ENCODE measurements at regions not wholly inside any gene's neighbourhood (a gene's known extent, or its start where the extent isn't known, plus 50 kb on each side); places are given as distances from the start of the nearest gene placed in this dataset.
"Not testable (repeated sequence)": the region's sequence is repeated elsewhere in the genome, so short reads cannot be mapped to it uniquely, and the experiment has no call there.

GRCh38 chr6:92126088-92126487, 1293.3 kb downstream of the EPHA7 start:
- H3K9me3 ChIP-seq (replicated peaks): no peaks in the 10 kb centered on the region
- peak in 1 of 2 experiments; percentile 2 for DNase-seq

DNA sequence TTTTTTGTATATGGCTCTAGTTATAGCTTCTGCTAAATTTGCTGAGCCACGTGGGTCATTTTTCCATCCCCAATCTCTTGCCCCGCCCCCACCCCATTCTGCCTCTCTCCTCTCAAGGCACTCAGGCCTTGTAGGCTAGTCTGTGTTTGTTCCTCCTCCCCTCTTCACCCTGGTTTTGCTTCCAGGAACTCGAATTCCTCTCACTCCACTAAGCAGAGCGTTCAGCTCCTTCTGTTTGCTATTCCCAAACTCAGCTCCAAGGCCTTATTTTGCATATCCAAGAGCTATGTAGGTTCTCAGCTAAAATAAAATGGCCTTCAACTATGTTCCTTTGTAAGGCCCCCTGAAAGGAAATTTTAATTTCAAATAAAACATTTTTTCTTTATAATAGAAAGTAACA, 1293.7 kb downstream of the EPHA7 start:
- H3K27me3 ChIP-seq: no peaks in the 10 kb centered on the region

More at GRCh38 chr6:92126088-92126487, 1293.3 kb downstream of the EPHA7 start:
- Histone ChIP-seq H3K4me3 (no peak overlapping the region), H3K36me3 (no peaks in the 10 kb centered on the region), H3K27me3 (no peaks in the 10 kb centered on the region), H3K4me1 (peaks cover 10% of the 10 kb centered on the region), H3K27ac (no peak overlapping the region)

DNA sequence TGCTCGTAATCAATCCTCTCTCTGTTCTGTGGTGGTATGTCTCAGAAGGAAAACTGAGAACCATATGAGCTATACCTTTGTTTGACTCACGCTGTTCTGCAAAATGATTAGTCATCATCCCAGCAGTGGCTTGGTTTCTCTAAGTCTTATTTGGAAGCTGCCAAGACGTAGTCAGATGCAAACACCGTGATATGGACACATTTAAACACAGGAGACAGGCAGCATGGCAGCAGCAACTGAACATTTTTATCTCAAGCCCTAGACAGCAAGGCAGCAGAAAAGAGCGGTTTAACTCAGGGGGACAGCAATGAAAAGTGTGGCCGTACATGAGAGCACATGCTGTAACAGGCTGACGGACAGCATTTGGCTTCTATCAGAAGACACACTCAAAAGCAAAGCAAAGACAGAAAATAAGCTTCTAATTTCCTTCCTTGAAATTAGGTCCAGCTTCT, 1295.1 kb downstream of the EPHA7 start:
- Histone ChIP-seq H3K4me3 (no peak overlapping the region; the same call in 1 of the 2 replicates), H3K4me1 (peaks cover 10% of the 10 kb centered on the region), H3K36me3 (no peaks in the 10 kb centered on the region), H3K27me3 (no peaks in the 10 kb centered on the region), H3K9me3 (replicated peaks) (no peaks in the 10 kb centered on the region), H3K27ac (peak overlapping the region; percentile 49)
- DNase-seq: peak; percentile 22 to 67

More for the DNA sequence above, 1293.7 kb downstream of the EPHA7 start:
- Histone ChIP-seq H3K4me1 (peaks cover 10% of the 10 kb centered on the region), H3K9me3 (replicated peaks) (no peaks in the 10 kb centered on the region), H3K4me3 (no peak overlapping the region), H3K36me3 (no peaks in the 10 kb centered on the region), H3K27ac (no peak overlapping the region)
- DNase-seq: no peak

- no peak overlapping the region for H3K4me3 ChIP-seq
- no peaks in the 10 kb centered on the region for H3K36me3 ChIP-seq
- no peaks in the 10 kb centered on the region for H3K9me3 ChIP-seq (replicated peaks)
- H3K27me3 ChIP-seq: no peaks in the 10 kb centered on the region
- H3K4me1 ChIP-seq: peaks cover 10% of the 10 kb centered on the region
- DNase-seq: peak in 1 of 2 experiments; percentile 51
- no peak overlapping the region for H3K27ac ChIP-seq
Measured at GRCh38 chr6:92122746-92123145, 1296.6 kb downstream of the EPHA7 start.

DNA sequence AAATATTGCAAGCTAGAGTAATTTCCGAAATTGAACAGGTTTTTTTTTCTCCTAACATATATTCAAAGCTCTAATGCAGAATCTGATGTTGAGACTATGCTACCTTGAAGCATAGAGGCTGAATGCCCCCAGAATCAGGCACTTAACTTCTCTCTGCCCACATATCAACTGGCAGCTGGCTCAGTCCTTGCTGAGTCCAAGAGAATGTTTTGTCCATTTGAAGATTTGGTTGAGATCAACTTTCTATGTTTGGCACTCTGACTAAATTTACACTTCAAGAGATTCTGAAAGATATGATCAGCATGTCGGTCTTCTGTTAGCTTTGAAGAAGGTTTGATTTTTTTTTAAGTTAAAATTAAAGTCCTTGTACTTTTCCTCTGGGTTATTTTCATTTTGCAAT, 1298.1 kb downstream of the EPHA7 start:
- Histone ChIP-seq H3K4me3 (no peak overlapping the region), H3K36me3 (no peaks in the 10 kb centered on the region), H3K9me3 (replicated peaks) (no peaks in the 10 kb centered on the region; the same call in 1 of the 2 replicates), H3K27ac (no peak overlapping the region), H3K4me1 (peaks cover 10% of the 10 kb centered on the region), H3K27me3 (no peaks in the 10 kb centered on the region)
- no peak for DNase-seq

DNA sequence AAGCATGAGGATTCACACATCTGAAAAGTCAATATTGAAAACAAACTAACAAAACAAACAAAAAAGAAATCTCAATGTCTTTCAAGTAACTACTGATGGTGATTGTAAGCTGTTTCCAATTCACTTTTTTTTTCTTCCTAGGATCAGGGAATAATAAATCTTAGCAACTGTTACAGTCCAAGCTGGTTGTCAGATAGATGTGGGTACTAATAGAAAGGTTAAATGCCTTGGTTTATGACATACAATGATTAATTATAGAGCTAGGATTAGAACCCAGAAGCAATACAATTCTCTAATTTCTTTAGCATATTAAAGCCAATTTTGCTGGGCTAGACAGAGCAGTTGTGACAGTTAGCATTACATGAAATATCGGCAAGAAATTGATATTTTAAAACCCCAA, 1301.6 kb downstream of the EPHA7 start:
- H3K27me3 ChIP-seq: no peaks in the 10 kb centered on the region
- no peaks in the 10 kb centered on the region for H3K4me1 ChIP-seq
- no peak for DNase-seq
- H3K4me3 ChIP-seq: no peak overlapping the region
- no peaks in the 10 kb centered on the region for H3K36me3 ChIP-seq
- no peak overlapping the region for H3K27ac ChIP-seq
- no peaks in the 10 kb centered on the region; the same call in 1 of the 2 replicates for H3K9me3 ChIP-seq (replicated peaks)

- H3K27me3 ChIP-seq: no peaks in the 10 kb centered on the region
- DNase-seq: no peak
- H3K4me3 ChIP-seq: no peak overlapping the region
- no peak overlapping the region for H3K27ac ChIP-seq
- no peaks in the 10 kb centered on the region; the same call in 1 of the 2 replicates for H3K9me3 ChIP-seq (replicated peaks)
- H3K36me3 ChIP-seq: no peaks in the 10 kb centered on the region
- no peaks in the 10 kb centered on the region for H3K4me1 ChIP-seq
Measured at GRCh38 chr6:92114797-92115196, 1304.6 kb downstream of the EPHA7 start.

GRCh38 chr6:92114091-92114675, 1305.2 kb downstream of the EPHA7 start:
- H3K9me3 ChIP-seq (replicated peaks): no peaks in the 10 kb centered on the region; the same call in 1 of the 2 replicates

DNA sequence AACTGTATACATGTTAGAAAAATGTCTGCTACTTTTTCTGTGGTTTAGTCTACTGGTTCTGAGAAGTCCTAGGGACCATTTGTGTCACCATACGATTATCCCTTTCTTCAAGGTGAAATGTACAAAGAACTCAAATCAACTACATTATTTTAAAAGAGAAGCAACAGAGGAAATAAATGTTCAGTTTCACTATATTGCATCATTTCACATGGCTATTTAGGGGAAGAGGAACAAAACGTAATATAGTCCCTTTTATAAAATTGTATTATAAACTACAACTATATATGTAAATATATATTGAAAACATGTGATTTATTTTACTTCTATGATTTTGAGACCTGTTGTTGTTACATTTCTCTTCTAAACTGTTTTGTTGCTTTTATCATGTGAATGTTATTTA, 1308.0 kb downstream of the EPHA7 start:
- no peaks in the 10 kb centered on the region for H3K4me1 ChIP-seq
- DNase-seq: no peak
- H3K4me3 ChIP-seq: no peak overlapping the region
- no peaks in the 10 kb centered on the region for H3K9me3 ChIP-seq (replicated peaks)
- no peak overlapping the region for H3K27ac ChIP-seq
- no peaks in the 10 kb centered on the region for H3K27me3 ChIP-seq
- no peaks in the 10 kb centered on the region for H3K36me3 ChIP-seq

More at GRCh38 chr6:92114091-92114675, 1305.2 kb downstream of the EPHA7 start:
- DNase-seq: no peak
- Histone ChIP-seq H3K27me3 (no peaks in the 10 kb centered on the region), H3K36me3 (no peaks in the 10 kb centered on the region), H3K4me3 (no peak overlapping the region), H3K27ac (no peak overlapping the region), H3K4me1 (no peaks in the 10 kb centered on the region)

GRCh38 chr6:92110403-92110802, 1309.0 kb downstream of the EPHA7 start:
- H3K36me3 ChIP-seq: no peaks in the 10 kb centered on the region

DNA sequence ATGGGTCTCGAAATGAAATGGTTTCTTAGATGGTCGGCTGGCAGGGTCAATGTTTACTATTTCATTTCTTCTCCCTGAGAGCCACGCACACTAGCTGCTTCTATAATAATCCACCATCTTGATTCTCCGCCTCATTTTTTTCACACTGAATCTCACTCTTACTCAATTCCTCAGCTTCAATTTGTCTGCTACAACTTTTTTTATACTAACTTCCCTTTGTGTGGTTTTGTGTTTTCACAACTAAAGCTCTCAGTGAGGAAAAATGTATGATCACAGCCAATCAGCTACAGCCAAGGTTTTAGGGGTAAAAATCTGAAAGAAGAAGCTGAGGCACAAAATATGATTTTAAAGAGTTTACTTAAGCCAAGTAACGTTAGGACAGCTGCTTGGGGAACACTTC, 1309.4 kb downstream of the EPHA7 start:
- Histone ChIP-seq H3K4me1 (no peaks in the 10 kb centered on the region), H3K27ac (no peak overlapping the region), H3K4me3 (no peak overlapping the region), H3K36me3 (no peaks in the 10 kb centered on the region), H3K9me3 (replicated peaks) (no peaks in the 10 kb centered on the region), H3K27me3 (no peaks in the 10 kb centered on the region)
- DNase-seq: no peak

More at GRCh38 chr6:92110403-92110802, 1309.0 kb downstream of the EPHA7 start:
- H3K4me1 ChIP-seq: no peaks in the 10 kb centered on the region
- H3K27ac ChIP-seq: no peak overlapping the region
- H3K4me3 ChIP-seq: no peak overlapping the region
- no peaks in the 10 kb centered on the region for H3K9me3 ChIP-seq (replicated peaks)
- DNase-seq: no peak
- no peaks in the 10 kb centered on the region for H3K27me3 ChIP-seq

DNA sequence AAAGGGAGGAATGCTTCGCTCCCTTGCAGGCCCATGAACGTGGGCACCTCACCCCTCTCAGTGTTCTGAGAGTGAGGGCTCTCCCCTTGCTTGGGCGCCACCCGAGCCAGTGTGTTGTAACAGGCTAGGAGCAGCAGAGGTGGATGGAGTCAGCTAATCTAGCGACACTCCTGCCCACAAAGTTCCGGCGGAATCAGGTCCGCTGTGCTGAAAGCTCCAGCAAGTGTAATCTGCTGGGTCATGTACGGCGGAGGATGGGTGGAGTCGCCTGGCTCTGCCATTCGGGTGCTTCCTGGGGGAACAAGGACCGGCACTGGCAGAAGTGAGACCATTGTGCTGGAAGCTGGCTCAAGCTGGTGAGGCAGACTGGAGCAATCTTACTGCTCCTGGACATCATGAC, 1310.1 kb downstream of the EPHA7 start:
- Histone ChIP-seq H3K27me3 (no peaks in the 10 kb centered on the region), H3K9me3 (replicated peaks) (peaks cover 4% of the 10 kb centered on the region; the same call in 1 of the 2 replicates), H3K4me1 (no peaks in the 10 kb centered on the region), H3K36me3 (no peaks in the 10 kb centered on the region), H3K4me3 (no peak overlapping the region), H3K27ac (no peak overlapping the region)
- no peak for DNase-seq

GRCh38 chr6:92086750-92087149, 1332.6 kb downstream of the EPHA7 start:
- Histone ChIP-seq H3K36me3 (no peaks in the 10 kb centered on the region), H3K9me3 (replicated peaks) (peaks cover 15% of the 10 kb centered on the region)
- DNase-seq: no peak

DNA sequence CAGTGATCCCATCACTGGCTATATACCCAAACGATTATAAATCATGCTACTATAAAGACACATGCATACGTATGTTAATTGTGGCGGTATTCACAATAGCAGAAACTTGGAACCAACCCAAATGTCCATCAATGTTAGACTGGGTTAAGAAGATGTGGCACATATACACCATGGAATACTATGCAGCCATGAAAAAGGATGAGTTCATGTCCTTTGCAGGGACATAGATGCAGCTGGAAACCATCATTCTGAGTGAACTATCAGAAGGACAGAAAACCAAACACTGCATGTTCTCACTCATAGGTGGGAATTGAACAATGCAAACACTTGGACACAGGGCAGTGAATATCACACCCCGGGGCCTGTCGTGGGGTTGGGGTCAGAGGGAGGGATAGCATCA, 1335.4 kb downstream of the EPHA7 start:
- H3K4me3 ChIP-seq: not testable (repeated sequence)

More at GRCh38 chr6:92086750-92087149, 1332.6 kb downstream of the EPHA7 start:
- no peak overlapping the region for H3K4me3 ChIP-seq
- no peaks in the 10 kb centered on the region for H3K27me3 ChIP-seq
- no peak overlapping the region for H3K27ac ChIP-seq
- H3K4me1 ChIP-seq: no peaks in the 10 kb centered on the region

DNA sequence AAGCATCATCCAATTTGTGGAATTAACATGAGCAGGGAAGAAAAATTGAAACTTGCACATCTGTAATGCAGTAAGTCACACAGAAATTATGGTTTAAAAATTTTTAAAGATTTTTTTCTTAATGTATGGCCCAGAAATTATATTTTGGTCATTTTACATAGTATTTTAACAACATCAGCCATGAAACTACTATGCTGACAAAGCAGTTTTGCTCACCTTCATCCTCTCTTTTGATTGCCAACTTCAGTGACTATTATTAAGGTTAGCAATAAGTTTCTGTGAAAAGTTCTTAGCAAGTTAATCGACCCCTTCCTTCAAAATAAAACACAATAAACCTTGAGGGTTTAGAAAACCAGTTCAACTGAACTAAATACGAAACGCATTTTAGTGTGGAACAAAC, 1347.0 kb downstream of the EPHA7 start:
- Histone ChIP-seq H3K4me1 (no peaks in the 10 kb centered on the region), H3K4me3 (no peak overlapping the region), H3K9me3 (replicated peaks) (no peaks in the 10 kb centered on the region), H3K36me3 (no peaks in the 10 kb centered on the region), H3K27me3 (no peaks in the 10 kb centered on the region), H3K27ac (no peak overlapping the region)
- DNase-seq: no peak

More for the DNA sequence above, 1335.4 kb downstream of the EPHA7 start:
- not testable (repeated sequence) for DNase-seq, H3K4me1 ChIP-seq, H3K27ac ChIP-seq, H3K36me3 ChIP-seq, H3K27me3 ChIP-seq
- H3K9me3 ChIP-seq (replicated peaks): peaks cover 18% of the 10 kb centered on the region

DNA sequence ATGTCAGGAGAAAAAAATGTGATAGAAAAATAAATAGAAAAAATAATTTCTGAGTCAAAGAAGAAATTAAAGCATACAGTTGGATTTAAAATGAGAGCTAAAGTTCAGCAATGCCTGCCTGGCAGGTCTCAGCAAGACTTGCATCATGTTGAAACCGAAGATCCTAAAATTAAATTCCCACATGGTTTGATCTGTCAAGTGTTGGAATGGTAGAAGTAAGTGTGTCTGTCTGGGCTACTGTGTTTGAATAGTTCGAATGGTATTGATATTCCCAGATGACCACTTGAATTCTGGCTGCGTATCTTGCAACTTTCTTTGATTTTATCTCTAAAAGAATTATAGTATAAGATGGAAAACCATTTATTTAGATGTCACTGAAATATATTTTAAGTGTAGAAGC, 1349.6 kb downstream of the EPHA7 start:
- H3K27ac ChIP-seq: no peak overlapping the region
- H3K4me3 ChIP-seq: no peak overlapping the region
- H3K36me3 ChIP-seq: no peaks in the 10 kb centered on the region; the same call in 1 of the 2 replicates
- peaks cover 3% of the 10 kb centered on the region; the same call in 1 of the 2 replicates for H3K9me3 ChIP-seq (replicated peaks)
- no peak for DNase-seq
- H3K27me3 ChIP-seq: no peaks in the 10 kb centered on the region
- H3K4me1 ChIP-seq: no peaks in the 10 kb centered on the region
